ENCODE measurements at regions not wholly inside any gene's neighbourhood (a gene's known extent, or its start where the extent isn't known, plus 50 kb on each side); places are given as distances from the start of the nearest gene placed in this dataset.

DNA sequence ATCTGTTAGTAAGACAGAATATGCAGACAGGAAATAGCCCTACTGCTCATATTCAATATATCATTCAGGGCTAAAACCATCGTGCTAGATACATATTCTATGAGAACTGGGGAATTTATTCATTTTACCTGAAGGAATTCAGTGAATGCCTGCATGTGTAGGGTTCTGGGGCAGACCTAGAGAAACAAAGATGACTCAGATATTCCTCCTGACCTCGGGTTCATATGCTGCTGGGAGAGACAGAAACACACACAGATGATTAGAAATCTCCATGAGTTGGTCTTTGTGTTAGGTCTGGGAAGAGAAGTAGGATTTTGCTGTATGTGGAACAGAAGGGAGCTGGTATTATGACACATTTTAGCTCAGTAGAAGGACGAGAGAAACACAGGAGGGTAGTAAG, 176.5 kb upstream of the ST6GALNAC5 start:
- TF ChIP-seq ASH2L (IDR thresholded peaks at IDR 0.05; ENCODE audit: borderline replicate concordance, low read depth), result no peak
- TF ChIP-seq NKRF (conservative IDR thresholded peaks at IDR 0.05), result no peak
- no peak for TF ChIP-seq FOXK2 (IDR thresholded peaks at IDR 0.05)
- no peak for TF ChIP-seq ZNF384 (IDR thresholded peaks at IDR 0.05; ENCODE audit: borderline replicate concordance, low read depth, low read length)
- TF ChIP-seq CTCF (IDR thresholded peaks at IDR 0.05 in 2 of 3, conservative IDR thresholded peaks at IDR 0.05 in 1 of 3; ENCODE audit: control insufficient read depth in 2 of 3, extremely low read depth in 1 of 3, insufficient read depth in 1 of 3, low read depth in 3 of 3, low read length in 3 of 3), result no peak
- no peak for TF ChIP-seq RAD21 (IDR thresholded peaks at IDR 0.05; ENCODE audit: insufficient read depth, low read depth, low read length)
- no peak for TF ChIP-seq ZBED1 (IDR thresholded peaks at IDR 0.05; ENCODE audit: borderline replicate concordance)
- no peak for TF ChIP-seq PKNOX1 (IDR thresholded peaks at IDR 0.05)
- TF ChIP-seq SUPT20H (IDR thresholded peaks at IDR 0.05; ENCODE audit: borderline replicate concordance, control insufficient read depth, low read depth, low read length), result no peak
- TF ChIP-seq CBFB (IDR thresholded peaks at IDR 0.05; ENCODE audit: low read depth), result no peak
- no peak for TF ChIP-seq JUND (IDR thresholded peaks at IDR 0.05; ENCODE audit: low read depth, low read length)
- no peak for TF ChIP-seq NFYB (IDR thresholded peaks at IDR 0.05; ENCODE audit: insufficient read depth, low read depth, low read length)
- no peak for TF ChIP-seq NRF1 (conservative IDR thresholded peaks at IDR 0.05; ENCODE audit: low read depth, low read length)
- TF ChIP-seq ZNF207 (IDR thresholded peaks at IDR 0.05; ENCODE audit: borderline replicate concordance), result no peak
- TF ChIP-seq NFIC (IDR thresholded peaks at IDR 0.05; ENCODE audit: low read depth, low read length), result no peak
- TF ChIP-seq CHD2 (IDR thresholded peaks at IDR 0.05; ENCODE audit: borderline replicate concordance, low read depth, low read length), result no peak
- TF ChIP-seq E2F8 (IDR thresholded peaks at IDR 0.05; ENCODE audit: low read depth, partially characterized antibody), result no peak
- SMC1A ChIA-PET (ENCODE audit: uncharacterized antibody, unreplicated experiment), result interaction anchor here (1.0 kb wide), 1 partner anchor 53 kb away, joined by 3 read pairs; no protein-coding TSS in a partner anchor
- in situ Hi-C loops (cut with MboI), result no loop called here
- CTCF ChIA-PET, result no interaction called here
- H3K4me2 ChIP-seq (ENCODE audit: control insufficient read depth, insufficient read depth), result no peak overlapping the region
- H3K27me3 ChIP-seq (replicated peaks in 1 of 2; ENCODE audit: control insufficient read depth in 2 of 2, insufficient read depth in 2 of 2, low read length in 1 of 2), result no peaks in the 10 kb centered on the region
- no peak overlapping the region for H2AFZ ChIP-seq (ENCODE audit: control insufficient read depth, low read depth, low read length)
- H3K4me3 ChIP-seq, result no peak overlapping the region
- no peaks in the 10 kb centered on the region for H4K20me1 ChIP-seq (ENCODE audit: control insufficient read depth, insufficient read depth)
- FAIRE-seq (no peak), ATAC-seq (no peak), DNase-seq (ENCODE audit: low read depth, low spot score) (no peak)
- 0% methylated on average over 3 of the region's 3 CpGs for WGBS (ENCODE audit: insufficient coverage, insufficient replicate concordance, low lambda C conversion rate, missing lambda C conversion rate)
- H3K36me3 ChIP-seq (ENCODE audit: control insufficient read depth in 2 of 2, insufficient read depth in 2 of 2, low read length in 1 of 2), result no peaks in the 10 kb centered on the region
- intact Hi-C loops (cut with micrococcal nuclease; ENCODE audit: unreplicated experiment), result no loop called here
- no peaks in the 10 kb centered on the region for H3K79me2 ChIP-seq (ENCODE audit: control insufficient read depth, insufficient read depth, low read length)
- H3K4me1 ChIP-seq (ENCODE audit: control insufficient read depth, insufficient read depth, low read length), result no peaks in the 10 kb centered on the region
- no peak overlapping the region for H3K9ac ChIP-seq (ENCODE audit: control insufficient read depth, insufficient read depth, low read length)
- RAD21 ChIA-PET (ENCODE audit: unreplicated experiment), result no interaction called here
- POLR2A ChIA-PET, result no interaction called here
- no peak overlapping the region for H3K27ac ChIP-seq (ENCODE audit: control insufficient read depth, insufficient read depth)
- H3K9me3 ChIP-seq (replicated peaks; ENCODE audit: control insufficient read depth, insufficient read depth, low read length), result no peaks in the 10 kb centered on the region
- no TSS peak for BruUV-seq (replicated peaks)

All from GM12878 (cell line).